H1 (cell line): ENCODE measurements at regions not wholly inside any gene's neighbourhood (a gene's known extent, or its start where the extent isn't known, plus 50 kb on each side); places are given as distances from the start of the nearest gene placed in this dataset.

Experiments
- CTCF ChIA-PET: fragments of 300-600 bp; sonication (Branson Sonifier 250); formaldehyde crosslinking; loops from one replicate; lab custom pipeline; 2021; ENCODE audit not compliant: partially characterized antibody; lab: Charles Lee
- POLR2A ChIA-PET: fragments of 300-600 bp; sonication (Branson Sonifier 250); formaldehyde crosslinking; loops from one replicate; lab custom pipeline; 2021; ENCODE audit warnings: inconsistent platforms; ENCODE audit not compliant: partially characterized antibody; lab: Charles Lee
- DNase-seq, 2 experiments: peaks; one replicate each; pipeline versions ENCODE4 v3.0.0 to v3.0.0-alpha.2; 2010 to 2022; ENCODE audit warnings: low spot score in 2 of 2, low read depth in 1 of 2, mixed read lengths in 1 of 2
- FAIRE-seq: peaks from 2 replicates; lab custom pipeline; 2011; peaks lifted over from hg19 to GRCh38; lab: Jason Lieb, UNC
- H2AFZ ChIP-seq: 2 replicates; pipeline ENCODE4 v1.8.1; 2012; ENCODE audit warnings: low read length, inconsistent platforms
- H2AK5ac ChIP-seq: 2 replicates; pipeline ENCODE4 v1.6.1; 2013; ENCODE audit warnings: low read depth, low read length
- H2BK120ac ChIP-seq: replicated peaks from 2 replicates; pipeline ENCODE3; 2013; ENCODE audit warnings: low read depth, low read length, inconsistent platforms
- H2BK12ac ChIP-seq: 2 replicates; pipeline ENCODE4 v1.6.1; 2013; ENCODE audit warnings: low read depth, low read length
- H2BK15ac ChIP-seq: 2 replicates; pipeline ENCODE4 v1.6.1; 2013; ENCODE audit warnings: low read length
- H2BK20ac ChIP-seq: 2 replicates; pipeline ENCODE4 v1.6.1; 2013; ENCODE audit warnings: low read length
- H2BK5ac ChIP-seq: 2 replicates; pipeline ENCODE4 v1.6.1; 2013; ENCODE audit warnings: low read depth, low read length
- H3K14ac ChIP-seq: 2 replicates; pipeline ENCODE4 v1.6.1; 2013; ENCODE audit warnings: inconsistent platforms; ENCODE audit not compliant: insufficient read length
- H3K18ac ChIP-seq: 2 replicates; pipeline ENCODE4 v1.6.1; 2013; ENCODE audit warnings: low read length; ENCODE audit errors: extremely low read depth
- H3K23ac ChIP-seq: 2 replicates; pipeline ENCODE4 v1.6.1; 2013; ENCODE audit warnings: inconsistent platforms; ENCODE audit not compliant: insufficient read length
- H3K23me2 ChIP-seq: 2 replicates; pipeline ENCODE4 v1.6.1; 2013; ENCODE audit warnings: low read depth, low read length
- H3K27ac ChIP-seq: 2 replicates; pipeline ENCODE4 v1.6.1; 2011; ENCODE audit warnings: low read depth, low read length, inconsistent platforms
- H3K27me3 ChIP-seq, 4 experiments: replicated peaks in 1 of 4; 1 replicate in 1 of 4; 2 replicates in 3 of 4; pipeline versions ENCODE4 v1.6.1 to v1.8.1; 2011 to 2013; ENCODE audit warnings: low read length in 3 of 4, mild to moderate bottlenecking in 3 of 4, inconsistent platforms in 2 of 4, mixed read lengths in 2 of 4, moderate library complexity in 1 of 4; ENCODE audit not compliant: control insufficient read depth in 3 of 4, insufficient read depth in 3 of 4; ENCODE audit errors: extremely low read depth in 1 of 4
- H3K36me3 ChIP-seq, 4 experiments: 2 replicates each; pipeline versions ENCODE4 v1.6.1 to v1.8.1; 2011 to 2013; ENCODE audit warnings: mild to moderate bottlenecking in 4 of 4, low read length in 3 of 4, moderate library complexity in 2 of 4, control low read depth in 1 of 4, inconsistent platforms in 1 of 4; ENCODE audit not compliant: insufficient read depth in 4 of 4, control insufficient read depth in 2 of 4
- H3K4ac ChIP-seq: replicated peaks from 2 replicates; pipeline ENCODE3; 2013; ENCODE audit warnings: low read length, low read depth, mixed read lengths, inconsistent platforms; ENCODE audit not compliant: insufficient read length
- H3K4me1 ChIP-seq, 4 experiments: replicated peaks in 1 of 4; 1 replicate in 1 of 4; 2 replicates in 3 of 4; pipeline versions ENCODE4 v1.6.1 to v1.8.1; 2011 to 2013; ENCODE audit warnings: low read length in 3 of 4, inconsistent platforms in 2 of 4, mixed read lengths in 1 of 4; ENCODE audit not compliant: insufficient read depth in 4 of 4, control insufficient read depth in 3 of 4
- H3K4me2 ChIP-seq, 2 experiments: 2 replicates each; pipeline versions ENCODE4 v1.6.1 to v1.8.1; 2011 to 2013; ENCODE audit warnings: low read depth in 2 of 2, low read length in 2 of 2, control low read depth in 1 of 2, inconsistent platforms in 1 of 2, mild to moderate bottlenecking in 1 of 2; ENCODE audit not compliant: insufficient read depth in 1 of 2
- H3K4me3 ChIP-seq, 4 experiments: fragments of 200-600, 300-600 bp in 1 of 4; sonication (generic), shearing (Covaris generic), sonication (Bioruptor Twin) in 1 of 4; 2 replicates each; pipeline versions ENCODE4 v1.5.1 to v1.8.1; 2011 to 2016; ENCODE audit warnings: low read length in 4 of 4, low read depth in 3 of 4, control low read depth in 2 of 4, inconsistent platforms in 2 of 4, mild to moderate bottlenecking in 2 of 4, mixed read lengths in 1 of 4, moderate library complexity in 1 of 4; ENCODE audit not compliant: insufficient read depth in 2 of 4; ENCODE audit errors: extremely low read depth in 1 of 4
- H3K56ac ChIP-seq: replicated peaks from 2 replicates; pipeline ENCODE3; 2013; ENCODE audit warnings: low read depth, mild to moderate bottlenecking, mixed read lengths, low read length, inconsistent platforms; ENCODE audit not compliant: insufficient read length
- H3K79me1 ChIP-seq: 2 replicates; pipeline ENCODE4 v1.6.1; 2013; ENCODE audit warnings: low read depth, low read length, control low read depth
- H3K79me2 ChIP-seq, 2 experiments: 2 replicates each; pipeline versions ENCODE4 v1.6.1 to v1.8.1; 2012 to 2013; ENCODE audit warnings: low read length in 2 of 2, mild to moderate bottlenecking in 2 of 2, inconsistent platforms in 1 of 2; ENCODE audit not compliant: insufficient read depth in 2 of 2, control insufficient read depth in 1 of 2
- H3K9ac ChIP-seq, 4 experiments: replicated peaks in 1 of 4; 1 replicate in 1 of 4; 2 replicates in 3 of 4; pipeline versions ENCODE4 v1.6.1 to v1.8.1; 2011 to 2013; ENCODE audit warnings: low read depth in 3 of 4, low read length in 3 of 4, control low read depth in 2 of 4, mild to moderate bottlenecking in 2 of 4, moderate library complexity in 2 of 4, inconsistent platforms in 1 of 4; ENCODE audit errors: extremely low read depth in 1 of 4
- H3K9me3 ChIP-seq, 2 experiments: 2 replicates each; pipeline versions ENCODE4 v1.6.1 to v1.8.1; 2012 to 2013; ENCODE audit warnings: mild to moderate bottlenecking in 2 of 2, moderate library complexity in 2 of 2, control low read depth in 1 of 2, inconsistent platforms in 1 of 2, low read depth in 1 of 2, low read length in 1 of 2, mixed read lengths in 1 of 2; ENCODE audit not compliant: insufficient read depth in 2 of 2
- H4K20me1 ChIP-seq, 2 experiments: replicated peaks in 1 of 2; 2 replicates each; pipeline versions ENCODE3 to v1.8.1; 2011 to 2013; ENCODE audit warnings: inconsistent platforms in 2 of 2, low read length in 2 of 2, mild to moderate bottlenecking in 1 of 2; ENCODE audit not compliant: insufficient read depth in 2 of 2, control insufficient read depth in 1 of 2
- H4K5ac ChIP-seq: 2 replicates; pipeline ENCODE4 v1.6.1; 2013; ENCODE audit warnings: low read length, low read depth, mixed read lengths, inconsistent platforms; ENCODE audit not compliant: insufficient read length
- H4K8ac ChIP-seq: 2 replicates; pipeline ENCODE4 v1.8.0; 2013; ENCODE audit warnings: mild to moderate bottlenecking, moderate library complexity, low read length, inconsistent platforms; ENCODE audit not compliant: insufficient read depth; ENCODE audit errors: extremely low read depth
- H4K91ac ChIP-seq: replicated peaks from 2 replicates; pipeline ENCODE3; 2013; ENCODE audit warnings: low read length, mixed read lengths, inconsistent platforms; ENCODE audit not compliant: insufficient read length
- GABPA ChIP-seq: IDR thresholded peaks from 2 replicates; pipeline ENCODE4 v1.6.1; 2011; ENCODE audit warnings: mild to moderate bottlenecking, low read length, moderate library complexity, borderline replicate concordance; ENCODE audit not compliant: insufficient read depth
- KDM1A ChIP-seq: fragments of 200-600, 300-600 bp; sonication (generic); IDR thresholded peaks from 2 replicates; pipeline ENCODE4 v1.7.1; 2016; ENCODE audit warnings: mild to moderate bottlenecking, low read length, borderline replicate concordance
- PHF8 ChIP-seq: fragments of 200-600 bp; sonication (generic); conservative IDR thresholded peaks from 2 replicates; pipeline ENCODE4 v1.7.1; 2012; ENCODE audit warnings: low read depth, mild to moderate bottlenecking, inconsistent platforms, low read length, moderate library complexity
- WGBS, 2 experiments: shearing (Covaris generic) in 1 of 2; methylation state at CpG; one replicate each; pipeline versions ENCODE4 v1.1.6 to v1.1.7; 2013 to 2015; ENCODE audit warnings: low lambda C conversion rate in 2 of 2, mixed read lengths in 2 of 2, inconsistent platforms in 1 of 2, low coverage in 1 of 2, missing lambda C conversion rate in 1 of 2; ENCODE audit not compliant: insufficient replicate concordance in 2 of 2, insufficient coverage in 1 of 2, insufficient read length in 1 of 2; ENCODE audit errors: extremely low coverage in 1 of 2, missing lambda C conversion rate in 1 of 2; 5-methylcytosine and 5-hydroxymethylcytosine counted together

- Histone ChIP-seq H3K27ac (no peak overlapping the region), H3K23me2 (no peaks in the 10 kb centered on the region), H3K4ac (no peak overlapping the region), H3K14ac (no peak overlapping the region), H3K56ac (no peak overlapping the region), H3K79me2 (no peaks in the 10 kb centered on the region), H2BK15ac (no peak overlapping the region), H2BK5ac (no peak overlapping the region), H4K91ac (peak overlapping the region; percentile 38), H3K18ac (no peak overlapping the region), H2AFZ (peak overlapping the region; percentile 78; the same call in 1 of the 2 replicates), H2BK120ac (no peak overlapping the region), H3K9me3 (no peaks in the 10 kb centered on the region), H3K79me1 (no peaks in the 10 kb centered on the region), H3K9ac (no peak overlapping the region), H4K20me1 (no peaks in the 10 kb centered on the region), H3K4me2 (no peak overlapping the region), H4K8ac (no peak overlapping the region), H2AK5ac (no peak overlapping the region), H3K4me1 (peaks cover 0 to 2% (median 0%) of the 10 kb centered on the region in 4 experiments; a peak in 1 of 7 replicates), H2BK12ac (no peak overlapping the region), H3K36me3 (no peaks in the 10 kb centered on the region), H3K27me3 (no peaks in the 10 kb centered on the region), H2BK20ac (no peak overlapping the region), H3K4me3 (no peak overlapping the region), H4K5ac (no peak overlapping the region), H3K23ac (no peak overlapping the region)
- 84% methylated on average over 11 of the region's 11 CpGs; no CpG with 5 or more reads in 1 of the 2 experiments for WGBS, 2 experiments
- ChIA-PET POLR2A (interaction anchor here (0.8 to 1.4 kb wide), 2 partner anchors 15 to 85 kb away, joined by 3 to 4 read pairs; no protein-coding TSS in a partner anchor), CTCF (interaction anchor here (0.7 to 1.8 kb wide), 6 partner anchors 33 to 230 kb away, joined by 3 to 5 read pairs (median 4); no protein-coding TSS in a partner anchor)
- TF ChIP-seq KDM1A (peak; percentile 77), GABPA (no peak), PHF8 (no peak)
- FAIRE-seq: no peak
- DNase-seq: no peak
These were observed 54.1 kb upstream of the KCNG1 start for GRCh38 chr20:51076786-51077685.
